B cell (primary cell): ENCODE measurements at regions not wholly inside any gene's neighbourhood (a gene's known extent, or its start where the extent isn't known, plus 50 kb on each side); places are given as distances from the start of the nearest gene placed in this dataset.

Experiments
- CTCF ChIP-seq: fragments of 200-600 bp; IDR thresholded peaks from one replicate; pipeline ENCODE4 v1.8.0; 2022; ENCODE audit warnings: antibody characterized with exemption, mild to moderate bottlenecking
- EZH2 ChIP-seq: IDR thresholded peaks from 2 replicates; pipeline ENCODE4 v1.6.1; 2012; ENCODE audit warnings: borderline replicate concordance, low read depth, mild to moderate bottlenecking, moderate library complexity, low read length; ENCODE audit not compliant: insufficient read depth, poor library complexity, severe bottlenecking

DNA sequence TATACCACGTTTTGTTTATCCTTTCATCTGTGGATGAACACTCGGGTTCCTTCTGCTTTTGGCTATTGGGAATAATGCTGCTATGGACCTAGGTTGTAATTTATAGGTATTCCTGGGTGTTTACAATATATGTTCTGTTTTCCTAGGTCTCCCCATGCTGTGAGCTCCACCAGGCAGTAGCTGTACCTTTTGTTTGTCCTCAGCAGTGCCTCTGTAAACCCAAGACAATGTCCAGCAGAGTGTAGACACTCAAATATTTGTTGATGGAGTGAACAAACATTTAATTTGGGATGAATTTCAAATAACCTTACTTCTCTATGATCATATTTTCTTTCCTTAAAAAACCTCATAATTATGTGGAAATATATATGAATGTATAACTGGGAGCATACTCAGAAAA lies 259.5 kb upstream of the BOD1L1 start:
- TF ChIP-seq CTCF (no peak), EZH2 (no peak)
